ENCODE measurements at regions not wholly inside any gene's neighbourhood (a gene's known extent, or its start where the extent isn't known, plus 50 kb on each side); places are given as distances from the start of the nearest gene placed in this dataset.

DNA sequence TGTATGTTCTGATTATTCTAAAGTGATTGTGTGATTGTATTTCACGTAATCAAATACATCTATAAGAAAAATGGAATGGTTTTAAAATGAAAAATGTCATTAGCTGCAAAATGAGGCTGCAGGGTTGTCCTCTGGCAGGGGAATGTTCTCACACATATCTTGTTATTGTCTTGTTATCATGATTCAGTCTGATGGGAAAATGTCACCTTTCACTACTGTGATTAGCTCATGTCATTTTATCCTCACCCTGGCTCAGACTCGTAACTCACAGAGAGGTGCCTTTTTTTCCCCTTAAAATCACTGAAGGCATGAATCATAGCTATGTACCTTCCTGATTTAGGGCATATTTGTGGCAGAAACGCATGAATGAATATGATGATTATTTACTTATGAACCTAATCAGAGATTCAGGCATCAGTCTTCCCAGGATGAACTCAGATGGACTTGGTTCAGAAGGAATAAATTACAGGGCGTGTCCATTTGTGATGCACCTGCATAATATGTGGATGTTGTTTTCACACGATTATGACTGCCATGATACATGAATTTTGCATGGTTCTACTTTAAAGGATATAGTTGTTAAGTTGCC, 1339.2 kb downstream of the AACS start:
- DNase-seq (ENCODE audit: low spot score in 2 of 2): no peak
- Mint-ChIP-seq H3K9me3 (no peaks in the 10 kb centered on the region), H3K27me3 (no peaks in the 10 kb centered on the region), H3K4me3 (no peak overlapping the region), H3K4me1 (no peaks in the 10 kb centered on the region), H3K27ac (ENCODE audit: low read depth) (no peak overlapping the region), H3K36me3 (ENCODE audit: insufficient read depth) (no peaks in the 10 kb centered on the region)
- ATAC-seq (replicated peaks; ENCODE audit: extremely low read depth, poor library complexity, severe bottlenecking): no peak

DNA sequence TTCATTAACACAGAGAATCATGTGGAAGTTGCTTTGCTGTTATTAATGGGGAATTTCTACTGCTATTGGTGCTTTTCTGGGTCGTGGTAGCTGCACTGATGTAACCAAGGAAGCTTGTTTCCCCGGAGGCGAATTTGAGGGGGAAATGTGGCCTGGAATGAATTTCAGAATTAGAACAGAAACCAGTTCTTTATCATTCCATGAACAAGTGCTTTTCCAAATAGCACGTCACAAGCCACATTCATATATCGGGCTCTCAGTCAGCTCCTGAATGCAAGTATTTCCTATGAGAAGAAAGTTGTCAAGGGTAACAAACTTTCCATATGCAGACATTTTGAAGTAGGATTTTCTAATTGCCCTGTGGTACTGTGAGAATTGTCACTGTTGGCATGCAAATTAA, 1353.2 kb downstream of the AACS start:
- no peak for DNase-seq (ENCODE audit: low spot score in 2 of 2)
- Mint-ChIP-seq H3K27ac (ENCODE audit: low read depth) (no peak overlapping the region), H3K9me3 (no peaks in the 10 kb centered on the region), H3K27me3 (no peaks in the 10 kb centered on the region), H3K4me3 (no peak overlapping the region), H3K36me3 (ENCODE audit: insufficient read depth) (peaks cover 1% of the 10 kb centered on the region), H3K4me1 (no peaks in the 10 kb centered on the region)
- no peak for ATAC-seq (replicated peaks; ENCODE audit: extremely low read depth, poor library complexity, severe bottlenecking)

DNA sequence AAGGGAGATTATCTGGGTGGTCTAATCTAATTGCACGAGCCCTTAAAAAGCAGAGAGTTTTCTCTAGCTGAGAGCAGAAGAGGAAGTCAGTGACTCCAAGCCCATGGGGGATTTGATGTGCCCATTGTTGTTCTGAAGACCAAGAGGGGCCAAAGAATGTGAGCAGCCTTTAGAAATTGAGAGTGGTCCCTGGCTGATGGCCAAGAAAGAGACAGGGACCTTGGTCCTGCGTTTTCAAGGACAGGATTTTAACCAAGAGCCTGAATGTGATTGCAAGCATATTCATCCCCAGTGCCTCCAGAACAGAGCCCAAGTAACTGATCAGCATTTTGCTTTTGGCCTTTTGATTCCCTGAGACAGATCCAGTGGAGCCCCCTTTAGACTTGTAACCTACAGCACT, 1353.9 kb downstream of the AACS start:
- Mint-ChIP-seq H3K27ac (ENCODE audit: low read depth) (no peak overlapping the region), H3K4me3 (no peak overlapping the region), H3K36me3 (ENCODE audit: insufficient read depth) (peaks cover 1% of the 10 kb centered on the region), H3K27me3 (no peaks in the 10 kb centered on the region), H3K4me1 (no peaks in the 10 kb centered on the region), H3K9me3 (no peaks in the 10 kb centered on the region)
- DNase-seq (ENCODE audit: low spot score in 2 of 2) (no peak), ATAC-seq (replicated peaks; ENCODE audit: extremely low read depth, poor library complexity, severe bottlenecking) (no peak)

DNA sequence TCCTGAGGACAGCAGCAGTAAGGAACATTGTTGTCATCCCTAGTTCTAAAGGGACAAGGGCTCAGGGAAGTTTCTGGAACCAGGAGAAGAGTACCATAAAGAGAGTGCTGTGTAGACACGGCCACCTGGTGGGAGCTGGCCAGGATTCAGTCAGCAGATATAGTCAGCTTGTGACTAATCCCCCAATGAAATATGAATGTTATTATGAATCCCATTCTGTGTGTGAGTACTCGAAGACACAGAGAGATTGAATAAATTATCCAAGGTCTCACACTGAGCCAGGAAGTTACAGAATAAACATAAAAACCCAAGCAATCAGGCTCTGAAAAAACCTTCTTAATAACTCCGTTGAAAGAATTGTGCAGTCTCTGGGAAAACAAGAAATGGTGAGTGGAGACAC, 1359.5 kb downstream of the AACS start:
- Mint-ChIP-seq H3K36me3 (ENCODE audit: insufficient read depth) (peaks cover 1% of the 10 kb centered on the region), H3K27me3 (peaks cover 7% of the 10 kb centered on the region), H3K4me1 (no peaks in the 10 kb centered on the region), H3K4me3 (no peak overlapping the region), H3K9me3 (no peaks in the 10 kb centered on the region), H3K27ac (ENCODE audit: low read depth) (no peak overlapping the region)
- DNase-seq (ENCODE audit: low spot score in 2 of 2) (no peak), ATAC-seq (replicated peaks; ENCODE audit: extremely low read depth, poor library complexity, severe bottlenecking) (no peak)

DNA sequence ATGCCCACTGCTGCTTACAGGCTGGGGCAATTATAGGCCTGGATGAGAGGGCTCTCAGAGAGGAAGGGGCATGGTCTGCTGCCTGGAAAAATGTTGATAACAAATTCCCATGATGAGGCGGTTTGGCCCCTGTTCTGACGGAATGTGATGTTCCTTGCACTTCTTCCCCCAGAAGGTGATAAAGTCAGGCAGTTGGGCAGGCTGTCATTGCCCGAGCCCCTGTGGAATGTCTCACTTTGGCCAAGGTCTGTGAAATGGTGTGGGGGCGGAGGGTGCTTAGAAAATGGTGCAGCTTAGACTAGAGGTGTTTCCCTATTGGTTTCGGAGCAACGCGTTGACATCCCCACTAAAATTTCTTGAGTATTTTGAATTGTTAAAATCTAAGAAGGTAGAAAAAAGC, 1360.0 kb downstream of the AACS start:
- Mint-ChIP-seq H3K36me3 (ENCODE audit: insufficient read depth) (no peaks in the 10 kb centered on the region), H3K27me3 (peaks cover 7% of the 10 kb centered on the region), H3K4me1 (no peaks in the 10 kb centered on the region), H3K9me3 (no peaks in the 10 kb centered on the region), H3K27ac (ENCODE audit: low read depth) (no peak overlapping the region), H3K4me3 (no peak overlapping the region)
- no peak for DNase-seq (ENCODE audit: low spot score in 2 of 2)
- ATAC-seq (replicated peaks; ENCODE audit: extremely low read depth, poor library complexity, severe bottlenecking): no peak

DNA sequence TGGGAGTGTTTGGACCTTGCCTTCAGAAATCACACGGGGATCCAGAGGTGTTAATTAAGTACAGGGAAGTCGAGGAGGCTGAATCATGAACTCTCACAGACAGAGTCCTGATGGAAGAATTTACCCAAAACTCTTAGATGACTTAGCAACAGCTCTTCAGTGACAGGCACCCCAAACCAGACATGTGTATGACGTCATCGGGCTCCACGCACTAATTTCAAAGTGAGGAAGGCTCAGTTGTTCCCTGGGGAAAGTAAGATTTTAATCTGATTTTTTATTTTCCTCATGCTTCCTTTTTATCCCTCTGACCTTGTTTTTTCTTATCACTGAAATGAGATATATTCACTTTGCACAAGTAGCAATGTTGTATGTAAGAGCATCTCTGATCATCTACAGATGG, 1363.5 kb downstream of the AACS start:
- no peaks in the 10 kb centered on the region for H3K9me3 Mint-ChIP-seq
- no peak for ATAC-seq (replicated peaks; ENCODE audit: extremely low read depth, poor library complexity, severe bottlenecking)
- H3K27ac Mint-ChIP-seq (ENCODE audit: low read depth): no peak overlapping the region
- H3K36me3 Mint-ChIP-seq (ENCODE audit: insufficient read depth): no peaks in the 10 kb centered on the region
- no peaks in the 10 kb centered on the region for H3K4me1 Mint-ChIP-seq
- H3K4me3 Mint-ChIP-seq: no peak overlapping the region
- peaks cover 7% of the 10 kb centered on the region for H3K27me3 Mint-ChIP-seq
- no peak for DNase-seq (ENCODE audit: low spot score in 2 of 2)

DNA sequence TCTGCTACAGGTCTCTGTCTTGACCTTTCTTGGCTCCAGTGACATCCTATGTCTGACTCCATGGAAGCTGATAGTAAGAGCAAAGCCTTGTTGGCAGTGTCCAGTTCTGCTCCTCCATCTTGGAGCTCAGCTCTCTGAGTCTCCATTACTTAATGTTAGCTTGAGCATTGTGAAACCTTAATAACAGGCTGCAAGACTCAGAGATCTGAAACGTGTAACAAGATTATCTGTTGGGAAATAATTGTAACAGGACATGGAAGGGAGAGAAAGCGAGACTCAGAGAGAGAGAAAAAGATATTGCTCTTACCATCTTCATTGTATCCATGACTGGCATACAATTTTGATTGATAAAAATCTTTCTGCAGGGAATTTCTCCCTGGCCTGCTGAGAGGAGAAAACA, 1365.7 kb downstream of the AACS start:
- no peak for ATAC-seq (replicated peaks; ENCODE audit: extremely low read depth, poor library complexity, severe bottlenecking)
- Mint-ChIP-seq H3K36me3 (ENCODE audit: insufficient read depth) (no peaks in the 10 kb centered on the region), H3K27ac (ENCODE audit: low read depth) (no peak overlapping the region), H3K9me3 (no peaks in the 10 kb centered on the region), H3K4me3 (no peak overlapping the region), H3K4me1 (no peaks in the 10 kb centered on the region), H3K27me3 (no peaks in the 10 kb centered on the region)
- no peak for DNase-seq (ENCODE audit: low spot score in 2 of 2)

DNA sequence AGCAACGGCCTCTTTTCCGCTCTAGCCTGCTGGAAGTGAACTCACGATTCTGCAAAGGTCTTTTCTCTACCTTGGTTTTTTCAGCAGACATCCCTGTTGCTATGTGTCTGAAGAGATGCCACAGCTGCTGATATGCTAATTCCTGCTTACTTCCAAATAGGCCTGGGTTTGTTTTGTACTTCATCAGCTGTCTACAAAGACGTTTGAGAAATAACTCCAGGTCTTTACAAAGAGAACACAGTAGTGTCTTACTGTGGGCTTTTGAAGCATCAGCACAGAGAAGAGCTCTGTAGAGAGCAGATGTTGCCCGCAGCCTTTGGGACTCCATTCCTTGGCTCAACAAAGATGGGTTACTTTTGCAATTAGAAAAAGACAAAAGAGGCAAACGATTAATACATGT, 1366.5 kb downstream of the AACS start:
- H3K9me3 Mint-ChIP-seq: no peaks in the 10 kb centered on the region
- H3K4me3 Mint-ChIP-seq: no peak overlapping the region
- H3K36me3 Mint-ChIP-seq (ENCODE audit: insufficient read depth): no peaks in the 10 kb centered on the region
- no peaks in the 10 kb centered on the region for H3K27me3 Mint-ChIP-seq
- no peaks in the 10 kb centered on the region for H3K4me1 Mint-ChIP-seq
- H3K27ac Mint-ChIP-seq (ENCODE audit: low read depth): no peak overlapping the region
- DNase-seq (ENCODE audit: low spot score in 2 of 2): no peak
- ATAC-seq (replicated peaks; ENCODE audit: extremely low read depth, poor library complexity, severe bottlenecking): no peak

DNA sequence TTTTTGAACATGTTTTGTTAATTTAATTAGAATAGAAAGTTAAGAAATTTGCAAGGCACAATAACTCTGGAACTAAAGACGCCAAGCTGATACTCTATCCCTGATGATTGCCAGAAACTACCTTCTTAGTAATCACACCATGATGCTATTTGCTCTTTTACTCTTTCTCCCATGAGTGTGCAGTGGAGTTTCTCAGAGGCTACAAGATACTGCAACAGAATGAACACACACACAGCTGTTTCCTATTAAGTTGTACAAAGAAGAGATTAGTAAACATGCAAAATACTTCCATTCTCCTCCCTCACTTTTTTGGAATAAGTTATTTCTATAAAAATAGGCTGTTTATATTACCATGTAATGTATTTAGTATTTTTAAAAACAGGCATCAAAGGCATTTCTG, 1367.5 kb downstream of the AACS start:
- Mint-ChIP-seq H3K27me3 (no peaks in the 10 kb centered on the region), H3K4me1 (no peaks in the 10 kb centered on the region), H3K9me3 (no peaks in the 10 kb centered on the region), H3K4me3 (no peak overlapping the region), H3K36me3 (ENCODE audit: insufficient read depth) (no peaks in the 10 kb centered on the region), H3K27ac (ENCODE audit: low read depth) (no peak overlapping the region)
- DNase-seq (ENCODE audit: low spot score in 2 of 2) (no peak), ATAC-seq (replicated peaks; ENCODE audit: extremely low read depth, poor library complexity, severe bottlenecking) (no peak)

DNA sequence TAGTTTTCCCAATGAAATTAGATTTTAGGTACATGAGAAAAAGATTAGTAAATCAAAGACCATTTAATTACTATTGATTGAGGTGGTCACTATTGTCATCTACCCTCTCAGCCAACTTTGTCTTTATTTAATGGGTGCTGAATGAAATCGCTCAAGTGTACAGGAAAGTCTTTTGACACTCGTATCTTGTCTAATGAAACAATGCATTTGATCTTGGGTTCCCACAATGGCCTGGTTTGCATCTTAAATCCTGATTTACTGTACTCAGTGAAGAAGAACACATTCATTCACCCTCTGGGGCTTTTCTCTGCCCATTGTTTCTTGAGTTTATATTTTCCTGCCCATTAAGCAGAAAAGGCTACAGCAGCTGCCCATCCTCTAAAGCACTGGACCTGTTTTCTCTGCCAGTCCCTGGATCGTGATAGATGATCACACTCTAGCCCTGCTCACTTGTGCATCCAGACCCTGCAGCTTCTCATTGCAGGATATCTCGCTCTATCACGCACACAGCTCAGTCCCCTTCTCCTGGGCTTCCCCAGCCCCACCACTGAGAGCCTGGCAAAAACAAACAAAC, 1369.3 kb downstream of the AACS start:
- Mint-ChIP-seq H3K27ac (ENCODE audit: low read depth) (no peak overlapping the region), H3K9me3 (no peaks in the 10 kb centered on the region), H3K4me1 (no peaks in the 10 kb centered on the region), H3K4me3 (no peak overlapping the region), H3K36me3 (ENCODE audit: insufficient read depth) (no peaks in the 10 kb centered on the region), H3K27me3 (no peaks in the 10 kb centered on the region)
- ATAC-seq (replicated peaks; ENCODE audit: extremely low read depth, poor library complexity, severe bottlenecking) (no peak), DNase-seq (ENCODE audit: low spot score in 2 of 2) (no peak)

DNA sequence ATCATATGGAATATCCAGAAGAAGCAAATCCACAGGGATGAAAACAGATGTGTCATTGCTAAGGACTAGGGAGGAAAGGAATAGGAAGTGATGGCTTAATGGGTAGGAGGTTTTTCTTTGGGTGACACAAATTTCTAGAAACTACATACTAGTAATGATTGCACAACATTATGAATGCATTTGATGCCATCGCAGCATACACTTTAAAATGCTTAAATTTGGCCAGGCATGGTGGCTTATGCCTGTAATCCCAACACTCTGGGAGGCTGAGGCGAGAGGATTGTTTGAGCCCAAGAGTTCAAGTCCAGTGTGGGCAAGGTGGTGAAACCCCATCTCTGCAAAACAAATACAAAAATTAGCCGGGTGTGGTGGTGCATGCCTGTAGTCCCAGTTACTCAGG, 1370.8 kb downstream of the AACS start:
- H3K4me3 Mint-ChIP-seq: no peak overlapping the region
- DNase-seq (ENCODE audit: low spot score in 2 of 2) (no peak), ATAC-seq (replicated peaks; ENCODE audit: extremely low read depth, poor library complexity, severe bottlenecking) (no peak)
- H3K36me3 Mint-ChIP-seq (ENCODE audit: insufficient read depth): no peaks in the 10 kb centered on the region
- no peaks in the 10 kb centered on the region for H3K4me1 Mint-ChIP-seq
- H3K9me3 Mint-ChIP-seq: no peaks in the 10 kb centered on the region
- no peaks in the 10 kb centered on the region for H3K27me3 Mint-ChIP-seq
- no peak overlapping the region for H3K27ac Mint-ChIP-seq (ENCODE audit: low read depth)

DNA sequence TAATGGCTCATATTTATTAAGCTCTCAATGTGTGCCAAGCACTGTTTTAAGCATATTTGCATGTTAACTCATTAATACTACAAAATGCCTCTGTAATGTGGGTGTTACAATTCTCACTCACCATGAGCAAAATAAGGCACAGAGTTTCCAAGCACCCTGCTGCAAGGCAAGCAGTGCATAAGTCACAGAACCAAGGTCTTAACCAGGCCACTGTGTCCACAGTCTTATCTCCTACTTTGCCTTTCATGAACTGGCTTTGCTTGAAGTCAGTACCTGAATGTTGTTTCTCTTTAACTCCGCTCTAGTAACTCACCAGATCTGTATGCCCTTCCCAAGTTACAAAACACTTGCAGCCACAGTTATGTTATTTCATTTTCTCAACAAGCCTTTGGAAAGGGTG, 1372.7 kb downstream of the AACS start:
- no peak for ATAC-seq (replicated peaks; ENCODE audit: extremely low read depth, poor library complexity, severe bottlenecking)
- H3K36me3 Mint-ChIP-seq (ENCODE audit: insufficient read depth): no peaks in the 10 kb centered on the region
- no peak overlapping the region for H3K27ac Mint-ChIP-seq (ENCODE audit: low read depth)
- no peak for DNase-seq (ENCODE audit: low spot score in 2 of 2)
- H3K27me3 Mint-ChIP-seq: no peaks in the 10 kb centered on the region
- H3K4me3 Mint-ChIP-seq: no peak overlapping the region
- no peaks in the 10 kb centered on the region for H3K4me1 Mint-ChIP-seq
- H3K9me3 Mint-ChIP-seq: no peaks in the 10 kb centered on the region

DNA sequence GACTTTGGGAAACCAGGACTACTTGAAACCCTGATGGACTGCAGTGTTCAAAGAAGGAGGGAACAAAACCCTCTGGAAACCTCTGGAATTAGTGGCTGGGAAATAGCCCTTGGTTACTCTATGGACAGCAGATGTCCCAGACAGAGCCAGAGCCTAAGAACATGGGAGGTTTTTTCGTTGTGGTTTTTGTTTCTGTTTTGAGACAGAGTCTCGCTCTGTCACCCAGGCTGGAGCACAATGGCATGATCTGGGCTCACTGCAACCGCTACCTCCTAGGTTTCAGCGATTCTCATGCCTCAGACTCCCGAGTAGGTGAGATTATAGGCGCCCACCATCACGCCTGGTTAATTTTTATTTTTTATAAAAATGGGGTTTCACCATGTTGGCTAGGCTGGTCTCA, 1378.7 kb downstream of the AACS start:
- no peaks in the 10 kb centered on the region for H3K27me3 Mint-ChIP-seq
- H3K9me3 Mint-ChIP-seq: no peaks in the 10 kb centered on the region
- no peak overlapping the region for H3K27ac Mint-ChIP-seq (ENCODE audit: low read depth)
- no peaks in the 10 kb centered on the region for H3K4me1 Mint-ChIP-seq
- ATAC-seq (replicated peaks; ENCODE audit: extremely low read depth, poor library complexity, severe bottlenecking) (no peak), DNase-seq (ENCODE audit: low spot score in 2 of 2) (no peak)
- H3K4me3 Mint-ChIP-seq: no peak overlapping the region
- no peaks in the 10 kb centered on the region for H3K36me3 Mint-ChIP-seq (ENCODE audit: insufficient read depth)

DNA sequence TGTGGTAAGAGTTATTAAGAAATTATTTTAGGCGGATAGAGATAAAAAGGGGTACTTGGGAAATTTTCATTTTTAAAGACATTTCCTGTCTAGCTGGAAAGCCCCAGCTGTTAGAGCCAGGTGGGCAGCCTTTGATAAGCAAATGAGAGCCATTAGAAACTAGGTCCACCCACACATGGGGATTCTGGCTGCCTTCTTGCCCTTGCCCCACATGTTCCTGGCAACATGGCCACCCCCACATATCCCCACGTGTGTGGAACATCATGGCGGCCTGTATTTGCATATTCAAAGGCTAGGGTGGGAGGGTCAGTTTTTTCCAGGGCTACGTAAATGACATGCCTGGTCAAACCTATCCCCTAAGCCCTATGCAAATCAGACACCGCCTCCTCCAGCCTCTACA, 1382.1 kb downstream of the AACS start:
- H3K4me3 Mint-ChIP-seq: no peak overlapping the region
- no peaks in the 10 kb centered on the region for H3K4me1 Mint-ChIP-seq
- no peak overlapping the region for H3K27ac Mint-ChIP-seq (ENCODE audit: low read depth)
- DNase-seq (ENCODE audit: low spot score in 2 of 2) (no peak), ATAC-seq (replicated peaks; ENCODE audit: extremely low read depth, poor library complexity, severe bottlenecking) (no peak)
- H3K27me3 Mint-ChIP-seq: no peaks in the 10 kb centered on the region
- H3K36me3 Mint-ChIP-seq (ENCODE audit: insufficient read depth): no peaks in the 10 kb centered on the region
- no peaks in the 10 kb centered on the region for H3K9me3 Mint-ChIP-seq
